SKM-1 treated with dmso at 0.1 percent for 144 hours (cell line): ENCODE measurements at regions not wholly inside any gene's neighbourhood (a gene's known extent, or its start where the extent isn't known, plus 50 kb on each side); places are given as distances from the start of the nearest gene placed in this dataset.
"Not testable (repeated sequence)": the region's sequence is repeated elsewhere in the genome, so short reads cannot be mapped to it uniquely, and the experiment has no call there.

ENCODE experiments used
- DNase-seq: peaks from one replicate; lab custom pipeline; 2025; ENCODE audit not compliant: unreplicated experiment; lab: John Stamatoyannopoulos, UW

- DNase-seq: no peak
These were observed 63.2 kb downstream of the NENF start for GRCh38 chr1:212495766-212496494.

- DNase-seq: no peak
These were observed 64.0 kb downstream of the NENF start for GRCh38 chr1:212496682-212497081.

GRCh38 chr1:212497553-212497952 lies 64.8 kb downstream of the NENF start:
- no peak for DNase-seq

- peak; percentile 31 for DNase-seq
These were observed 65.7 kb downstream of the NENF start for GRCh38 chr1:212498283-212499040.

- DNase-seq: no peak
These were observed 67.6 kb downstream of the NENF start for GRCh38 chr1:212500351-212500750.

- no peak for DNase-seq
These were observed 68.3 kb downstream of the NENF start for GRCh38 chr1:212500983-212501382.

- no peak for DNase-seq
These were observed 71.0 kb downstream of the NENF start for GRCh38 chr1:212503714-212504113.

GRCh38 chr1:212504171-212504803 lies 71.6 kb downstream of the NENF start:
- no peak for DNase-seq

- DNase-seq: no peak
These were observed 73.9 kb downstream of the NENF start for GRCh38 chr1:212506666-212507065.

GRCh38 chr1:212507369-212507768 lies 74.6 kb downstream of the NENF start:
- no peak for DNase-seq

- DNase-seq: no peak
These were observed 80.3 kb downstream of the NENF start for GRCh38 chr1:212512816-212513559.

- DNase-seq: no peak
These were observed 80.9 kb downstream of the NENF start for GRCh38 chr1:212513586-212513985.

GRCh38 chr1:212514056-212514614 lies 81.4 kb downstream of the NENF start:
- DNase-seq: no peak

- DNase-seq: no peak
These were observed 82.1 kb downstream of the NENF start for GRCh38 chr1:212514782-212515181.

- no peak for DNase-seq
These were observed 82.6 kb downstream of the NENF start for GRCh38 chr1:212515329-212515760.

- DNase-seq: not testable (repeated sequence)
These were observed 83.3 kb downstream of the NENF start for GRCh38 chr1:212516012-212516411.

- DNase-seq: no peak
These were observed 85.7 kb downstream of the NENF start for GRCh38 chr1:212518188-212519054.

- DNase-seq: no peak
These were observed 86.4 kb downstream of the NENF start for GRCh38 chr1:212519131-212519530.

- no peak for DNase-seq
These were observed 87.6 kb downstream of the NENF start for GRCh38 chr1:212520299-212520698.

GRCh38 chr1:212520746-212521145 lies 87.8 kb upstream of the ATF3 start:
- DNase-seq: no peak
